HG02623 (cell line): ENCODE measurements at regions not wholly inside any gene's neighbourhood (a gene's known extent, or its start where the extent isn't known, plus 50 kb on each side); places are given as distances from the start of the nearest gene placed in this dataset.
"Not testable (repeated sequence)": the region's sequence is repeated elsewhere in the genome, so short reads cannot be mapped to it uniquely, and the experiment has no call there.

ENCODE experiments used
- ATAC-seq: cut with Tn5 transposase; IDR thresholded peaks from one replicate; pipeline ENCODE4 v1.9.1; 2021; ENCODE audit warnings: moderate library complexity; ENCODE audit not compliant: unreplicated experiment

DNA sequence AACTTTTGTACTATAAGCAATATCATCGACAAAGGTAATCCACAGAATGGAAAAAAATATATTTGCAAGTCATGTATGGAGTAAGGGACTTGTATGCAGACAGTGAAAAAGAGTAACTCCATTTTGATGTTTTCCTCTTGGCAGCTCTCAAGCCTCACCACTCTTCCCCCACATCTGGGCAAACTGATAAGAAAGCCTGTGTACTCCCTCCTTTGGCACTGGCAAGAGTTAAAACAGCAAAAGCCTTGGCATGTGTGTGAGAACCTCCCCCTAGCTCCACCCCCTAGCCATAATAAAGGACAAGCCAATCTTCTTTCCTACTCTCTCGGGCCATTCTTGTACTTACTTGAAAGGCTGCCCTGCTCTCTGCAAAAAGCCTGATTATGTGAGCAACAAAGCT lies 335.2 kb downstream of the LRATD1 start:
- ATAC-seq: no peak

DNA sequence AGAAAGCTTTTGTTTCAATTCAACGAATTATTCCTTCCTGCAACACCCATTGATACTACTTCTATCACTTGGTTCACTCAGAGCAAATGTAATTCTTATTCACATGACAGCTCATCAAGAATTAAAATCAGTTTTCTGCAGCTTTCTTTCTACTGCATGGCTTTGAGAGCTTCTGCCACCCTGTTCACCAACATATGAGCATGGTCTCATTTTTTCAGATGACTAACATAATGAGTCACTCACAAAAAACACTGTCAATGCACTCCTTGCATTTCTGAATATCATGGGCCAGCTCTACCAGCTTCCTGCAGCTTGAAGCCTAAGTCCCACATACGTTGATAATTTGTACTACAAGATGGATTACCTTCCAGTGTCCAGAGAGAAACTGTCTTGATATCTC lies 342.9 kb downstream of the LRATD1 start:
- no peak for ATAC-seq

- ATAC-seq: no peak
These were observed 344.5 kb downstream of the LRATD1 start for GRCh38 chr2:14977021-14977420.

- no peak for ATAC-seq
These were observed 346.3 kb downstream of the LRATD1 start for GRCh38 chr2:14978845-14979244.

DNA sequence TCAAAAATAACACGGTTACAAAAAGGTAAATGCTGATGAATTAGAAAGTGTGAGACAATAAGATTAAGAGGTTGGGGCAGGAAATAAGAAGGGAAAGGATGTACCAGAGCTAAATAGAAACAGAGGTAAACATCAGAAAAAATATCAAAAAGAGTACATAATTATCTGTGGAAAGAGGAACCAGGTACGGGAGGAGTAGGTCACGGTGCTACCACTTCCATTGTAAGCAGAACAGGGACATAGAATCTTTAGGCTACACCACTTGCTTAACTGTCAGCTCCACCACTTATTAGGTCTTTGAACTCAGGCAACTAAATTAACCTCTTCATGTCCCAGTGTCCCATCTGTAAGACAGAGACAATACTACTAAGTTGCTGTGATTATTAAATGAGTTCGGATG lies 350.3 kb downstream of the LRATD1 start:
- no peak for ATAC-seq

DNA sequence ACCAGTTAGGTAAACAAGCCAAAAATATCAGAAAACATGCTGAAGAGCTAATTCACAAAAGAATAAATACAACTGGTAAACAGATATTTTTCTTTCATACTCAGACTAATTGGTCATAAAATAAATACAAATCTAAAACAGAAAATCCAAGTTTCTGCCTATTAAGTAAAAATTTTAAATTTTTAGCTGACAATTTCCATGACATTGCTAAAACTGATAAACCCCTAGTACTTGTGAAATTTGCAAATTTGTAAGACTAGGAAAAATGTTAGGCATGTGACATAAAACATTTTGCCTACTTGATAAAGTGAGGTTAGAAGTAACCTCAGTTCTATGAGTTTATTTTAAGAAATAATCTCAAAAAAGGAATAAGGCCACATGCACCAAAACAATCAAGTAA lies 356.1 kb downstream of the LRATD1 start:
- ATAC-seq: no peak

- no peak for ATAC-seq
These were observed 359.2 kb downstream of the LRATD1 start for GRCh38 chr2:14991723-14992122.

DNA sequence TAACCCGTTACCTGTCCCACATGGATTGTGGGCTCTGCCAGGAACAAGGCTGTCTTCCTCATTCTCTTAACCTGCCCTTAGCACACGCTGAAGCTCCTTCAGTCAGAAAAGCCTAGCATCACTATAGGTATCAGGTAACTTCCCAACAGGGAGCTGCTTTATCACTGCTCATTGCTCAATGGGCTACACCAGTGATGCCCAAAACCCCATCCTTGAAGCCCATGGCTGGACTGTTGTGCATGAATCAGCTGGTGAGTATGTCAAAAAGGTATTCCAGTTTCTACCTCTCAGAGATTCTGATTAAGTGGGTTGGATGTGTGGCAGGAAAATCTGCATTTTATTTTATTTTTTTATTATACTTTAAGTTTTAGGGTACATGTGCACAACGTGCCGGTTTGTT lies 362.2 kb downstream of the LRATD1 start:
- ATAC-seq: no peak

DNA sequence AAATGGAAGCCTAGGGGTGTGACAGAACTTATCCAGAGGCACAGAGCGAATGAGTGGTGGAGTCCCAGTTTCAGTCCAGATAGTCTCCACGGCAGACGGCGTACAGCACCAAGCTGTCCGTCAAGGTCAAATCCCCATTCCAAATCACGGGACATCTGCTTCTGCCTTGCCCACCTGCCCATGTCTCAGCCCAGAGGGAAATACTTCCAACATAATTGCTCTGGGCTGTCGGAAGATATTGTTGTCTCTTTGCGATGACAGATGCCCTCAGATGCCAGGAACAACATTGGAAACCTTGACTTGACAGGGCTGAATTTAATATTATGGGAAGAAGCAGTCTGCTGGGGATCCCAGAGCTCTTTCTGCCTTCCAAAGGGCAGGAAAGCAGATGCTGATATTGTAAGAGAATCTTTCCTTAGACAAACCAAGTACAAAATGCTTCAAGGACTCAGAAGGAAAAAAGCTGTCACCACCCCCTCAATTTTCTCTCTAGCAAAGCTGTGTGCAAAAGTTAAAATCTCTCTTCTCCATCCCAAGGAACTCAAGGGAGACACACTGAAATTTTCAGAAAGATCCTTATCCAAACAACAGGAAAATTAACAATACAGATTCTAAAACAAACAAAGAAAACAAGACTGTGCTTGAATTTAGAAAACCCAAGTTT lies 364.0 kb downstream of the LRATD1 start:
- no peak for ATAC-seq

DNA sequence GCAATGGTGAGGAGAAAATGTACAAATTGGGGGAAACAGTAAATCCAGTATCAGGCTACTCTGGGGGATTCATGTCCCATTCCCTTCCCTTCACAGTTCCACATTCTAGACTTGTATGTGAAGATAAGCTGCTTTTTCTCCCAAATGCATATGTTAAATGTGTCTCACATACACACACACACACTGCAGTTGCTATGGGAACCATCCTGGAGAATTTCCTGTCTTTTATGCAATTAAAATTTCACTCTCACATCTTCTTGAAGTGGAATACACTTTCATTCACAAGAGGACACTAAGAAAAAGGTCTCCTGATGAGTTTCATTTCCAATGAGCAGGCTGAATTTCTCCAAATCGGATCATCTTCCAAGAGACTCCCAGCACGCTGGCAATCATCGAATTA lies 366.0 kb downstream of the LRATD1 start:
- no peak for ATAC-seq

DNA sequence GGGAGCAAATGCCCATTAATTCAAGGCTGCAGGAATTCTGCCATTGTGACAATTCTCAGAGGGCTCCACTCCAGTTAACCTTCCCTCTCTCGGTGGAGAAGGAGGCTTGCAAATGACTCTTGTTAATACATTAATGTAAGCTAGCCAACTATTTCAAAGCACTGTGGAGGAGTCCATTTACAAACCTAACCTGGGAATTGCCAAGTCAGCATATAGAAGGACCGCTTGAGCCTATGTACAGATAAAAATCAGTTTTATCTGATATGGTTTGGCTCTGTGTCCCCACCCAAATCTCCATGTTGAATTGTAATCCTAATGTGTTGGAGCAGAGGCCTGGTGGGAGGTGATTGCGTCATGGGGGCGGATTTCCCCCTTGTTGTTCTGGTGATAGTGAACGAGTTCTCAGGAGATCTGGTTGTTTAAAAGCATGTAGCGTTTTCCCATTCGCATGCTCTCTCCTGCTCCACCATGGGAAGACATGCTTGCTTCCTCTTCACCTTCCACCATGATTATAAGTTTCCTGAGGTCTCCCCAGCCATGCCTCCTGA lies 366.7 kb downstream of the LRATD1 start:
- no peak for ATAC-seq

DNA sequence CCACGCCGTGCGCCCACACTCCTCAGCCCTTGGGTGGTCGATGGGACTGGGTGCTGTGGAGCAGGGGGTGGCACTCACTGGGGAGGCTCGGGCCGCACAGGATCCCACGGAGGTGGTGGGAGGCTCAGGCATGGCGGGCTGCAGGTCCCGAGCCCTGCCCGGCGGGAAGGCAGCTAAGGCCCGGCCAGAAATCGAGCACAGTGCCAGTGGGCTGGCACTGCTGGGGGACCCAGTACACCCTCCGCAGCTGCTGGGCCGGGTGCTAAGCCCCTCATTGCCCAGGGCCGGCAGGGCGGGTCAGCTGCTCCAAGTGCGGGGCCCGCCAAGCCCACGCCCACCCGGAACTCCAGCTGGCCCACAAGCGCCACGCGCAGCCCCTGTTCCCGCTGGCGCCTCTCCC lies 370.0 kb downstream of the LRATD1 start:
- ATAC-seq: not testable (repeated sequence)

- ATAC-seq: peak; percentile 75
These were observed 374.1 kb downstream of the LRATD1 start for GRCh38 chr2:15006667-15007066.

- no peak for ATAC-seq
These were observed 377.2 kb downstream of the LRATD1 start for GRCh38 chr2:15009681-15010080.

DNA sequence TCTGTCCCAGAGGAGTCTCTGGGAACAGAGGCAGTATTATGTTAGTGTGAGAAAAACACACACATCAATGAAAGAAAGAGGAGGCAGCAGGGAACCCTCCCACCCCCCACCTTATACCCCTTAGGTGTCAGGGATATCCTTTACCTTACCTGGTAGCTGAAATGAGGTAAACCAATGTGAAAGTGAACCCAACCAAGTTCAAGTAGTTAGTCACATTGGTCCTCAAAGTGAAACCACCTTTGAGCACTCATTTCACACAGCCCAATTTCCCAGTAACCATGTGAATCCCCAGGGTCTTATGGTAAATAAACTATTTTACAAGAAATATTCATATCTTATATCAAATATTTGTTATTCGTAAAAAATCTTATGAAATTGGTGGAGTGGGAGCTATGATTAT lies 377.8 kb downstream of the LRATD1 start:
- ATAC-seq: peak; percentile 51

GRCh38 chr2:15018814-15019213 lies 386.3 kb downstream of the LRATD1 start:
- ATAC-seq: no peak

- ATAC-seq: no peak
These were observed 390.7 kb downstream of the LRATD1 start for GRCh38 chr2:15023221-15023620.

DNA sequence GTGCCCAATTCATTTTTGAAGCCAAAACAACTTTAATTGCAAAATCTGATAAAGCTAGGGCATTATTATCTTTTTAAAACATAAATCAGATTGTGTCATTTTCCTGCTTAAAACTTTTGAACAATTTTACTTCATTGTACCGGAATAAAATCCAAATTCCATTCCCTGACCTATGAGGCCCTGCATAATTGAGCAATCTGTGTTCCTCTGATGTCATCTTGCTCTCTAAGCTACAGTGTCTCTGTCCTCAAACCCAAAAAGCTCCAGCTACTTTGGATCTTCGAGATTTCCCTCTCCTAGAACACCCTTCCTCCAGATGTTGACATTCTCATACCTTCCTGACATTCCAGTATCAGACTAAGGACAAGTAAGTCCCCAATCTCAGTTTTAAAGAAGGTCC lies 395.9 kb downstream of the LRATD1 start:
- no peak for ATAC-seq

GRCh38 chr2:15031745-15032240 lies 399.3 kb downstream of the LRATD1 start:
- ATAC-seq: peak; percentile 95

- ATAC-seq: no peak
These were observed 401.7 kb downstream of the LRATD1 start for GRCh38 chr2:15034246-15034645.

DNA sequence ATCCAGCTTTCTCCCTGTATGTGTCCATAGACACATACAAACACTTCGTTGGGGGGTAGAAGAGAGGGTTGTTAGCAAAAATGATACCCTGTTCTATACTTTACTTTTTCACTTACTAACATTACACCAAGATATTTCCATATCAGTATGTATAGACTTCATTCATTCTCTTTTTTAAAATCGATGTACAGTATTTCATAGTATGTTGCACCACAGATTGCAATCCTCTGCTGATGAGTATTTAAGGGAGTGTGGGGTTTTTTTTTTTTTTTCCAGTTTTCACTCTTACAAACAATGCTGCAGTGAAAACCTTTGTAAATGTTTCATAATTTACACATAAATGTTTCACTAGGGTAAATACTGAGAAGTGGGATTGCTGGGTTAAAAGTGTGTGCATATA lies 402.3 kb downstream of the LRATD1 start:
- no peak for ATAC-seq

DNA sequence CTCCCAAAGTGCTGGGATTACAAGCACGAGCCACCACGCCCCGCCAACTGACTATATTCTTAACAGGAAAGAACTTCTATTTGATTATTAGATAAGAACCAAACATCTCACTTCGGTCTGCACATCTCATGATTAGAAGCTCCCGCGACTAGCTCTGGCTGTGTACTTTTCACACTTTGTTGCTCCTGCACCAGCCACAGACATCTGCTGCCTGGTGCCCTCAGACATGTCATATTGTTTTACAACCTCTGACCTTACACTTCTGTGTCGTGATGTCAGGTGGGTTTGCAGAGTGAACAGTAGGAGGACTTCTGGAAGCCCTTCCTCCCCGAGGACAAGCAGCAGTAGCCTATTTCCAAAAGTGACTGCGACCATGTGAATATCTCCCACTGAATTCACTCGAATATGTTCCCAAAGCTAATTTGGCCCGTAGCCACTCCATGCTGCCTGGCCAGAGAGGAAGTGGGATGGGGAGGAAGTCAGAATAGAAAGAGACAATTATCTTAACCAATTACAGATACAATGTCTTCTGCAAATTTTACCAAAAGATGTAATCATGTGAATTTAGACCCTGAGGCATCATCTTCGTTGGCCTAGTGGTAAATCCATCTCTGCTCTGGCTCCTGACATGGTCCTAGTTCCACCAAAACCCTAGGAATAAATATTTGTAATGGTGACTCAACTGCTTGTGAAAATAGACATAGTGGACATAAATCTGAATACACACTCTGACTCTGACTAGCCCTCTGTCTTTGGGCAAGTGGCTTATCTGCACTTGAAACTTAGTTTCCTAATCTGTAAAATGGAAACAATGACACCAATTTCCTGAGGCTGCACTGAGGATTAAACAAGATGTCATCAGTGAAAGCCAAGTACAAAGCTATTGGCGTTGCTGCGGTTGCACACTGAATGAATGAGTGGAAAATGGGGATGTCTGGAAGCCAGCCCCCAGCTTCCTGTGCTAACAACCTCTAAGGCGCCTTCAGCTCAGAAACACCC lies 406.1 kb downstream of the LRATD1 start:
- no peak for ATAC-seq
